Suppressor macrophage (primary cell): ENCODE measurements at regions not wholly inside any gene's neighbourhood (a gene's known extent, or its start where the extent isn't known, plus 50 kb on each side); places are given as distances from the start of the nearest gene placed in this dataset.

Experiments
- DNase-seq, 4 experiments: peaks; one replicate each; pipeline ENCODE4 v3.0.0-alpha.2; 2020 to 2022

- DNase-seq: no peak
These were observed 234.9 kb upstream of the STT3B start for GRCh38 chr3:31297726-31298298.

GRCh38 chr3:31300456-31301443 is 232.0 kb upstream of the STT3B start:
- no peak for DNase-seq

GRCh38 chr3:31302343-31302742 is 230.4 kb upstream of the STT3B start:
- DNase-seq: no peak

- DNase-seq: no peak
These were observed 227.4 kb upstream of the STT3B start for GRCh38 chr3:31305340-31305739.

- no peak for DNase-seq
These were observed 225.5 kb upstream of the STT3B start for GRCh38 chr3:31307131-31307785.

GRCh38 chr3:31311559-31311958 is 221.2 kb upstream of the STT3B start:
- DNase-seq: no peak

GRCh38 chr3:31312400-31312799 is 220.3 kb upstream of the STT3B start:
- DNase-seq: peak in 3 of 4 experiments; percentile 3 to 12 (median 8)

GRCh38 chr3:31314258-31314657 is 218.5 kb upstream of the STT3B start:
- DNase-seq: no peak

GRCh38 chr3:31319332-31319731 is 213.4 kb upstream of the STT3B start:
- DNase-seq: no peak

GRCh38 chr3:31321620-31322019 is 211.1 kb upstream of the STT3B start:
- DNase-seq: peak; percentile 8 to 43 (median 30)

GRCh38 chr3:31322460-31322859 is 210.3 kb upstream of the STT3B start:
- DNase-seq: no peak

- DNase-seq: peak; percentile 5 to 48 (median 27)
These were observed 204.8 kb upstream of the STT3B start for GRCh38 chr3:31327826-31328357.

GRCh38 chr3:31331278-31331677 is 201.4 kb upstream of the STT3B start:
- DNase-seq: no peak

- no peak for DNase-seq
These were observed 191.6 kb upstream of the STT3B start for GRCh38 chr3:31341130-31341529.

GRCh38 chr3:31343075-31343474 is 189.7 kb upstream of the STT3B start:
- no peak for DNase-seq

- DNase-seq: no peak
These were observed 187.1 kb upstream of the STT3B start for GRCh38 chr3:31345581-31345980.

GRCh38 chr3:31346542-31346979 is 186.2 kb upstream of the STT3B start:
- DNase-seq: no peak

GRCh38 chr3:31349001-31349748 is 183.6 kb upstream of the STT3B start:
- no peak for DNase-seq

- no peak for DNase-seq
These were observed 182.4 kb upstream of the STT3B start for GRCh38 chr3:31350307-31350706.

- DNase-seq: peak in 1 of 4 experiments; percentile 5
These were observed 180.4 kb upstream of the STT3B start for GRCh38 chr3:31352331-31352730.

- DNase-seq: no peak
These were observed 179.6 kb upstream of the STT3B start for GRCh38 chr3:31353166-31353565.

- no peak for DNase-seq
These were observed 178.4 kb upstream of the STT3B start for GRCh38 chr3:31354373-31354772.
